Upper lobe of left lung (tissue), 6 donors: ENCODE measurements at regions not wholly inside any gene's neighbourhood (a gene's known extent, or its start where the extent isn't known, plus 50 kb on each side); places are given as distances from the start of the nearest gene placed in this dataset.

Source experiments
- ATAC-seq, 2 donors: fragments of 200-7000 bp; cut with Tn5 transposase; one replicate each; pipeline ENCODE4 v1.9.1; 2022; ENCODE audit warnings: mild to moderate bottlenecking in 2 of 2, moderate library complexity in 2 of 2; ENCODE audit not compliant: low FRiP score in 2 of 2
- DNase-seq, 2 donors: peaks; one replicate each; pipeline ENCODE4 v3.0.0-alpha.2; 2019 to 2020
- H3K27ac ChIP-seq, 4 donors: fragments of 200-600 bp; sonication (generic); one replicate each; pipeline ENCODE4 v1.5.1; 2016 to 2019
- H3K27me3 ChIP-seq, 4 donors: fragments of 200-600 bp; sonication (generic); one replicate each; pipeline ENCODE4 v1.5.1; 2017 to 2019
- H3K36me3 ChIP-seq, 4 donors: fragments of 200-600 bp; sonication (generic); one replicate each; pipeline ENCODE4 v1.5.1; 2016 to 2019
- H3K4me1 ChIP-seq, 4 donors: fragments of 200-600 bp; sonication (generic); one replicate each; pipeline ENCODE4 v1.5.1; 2018 to 2019
- H3K4me3 ChIP-seq, 4 donors: fragments of 200-600 bp; sonication (generic); one replicate each; pipeline ENCODE4 v1.5.1; 2017 to 2019; ENCODE audit warnings: mild to moderate bottlenecking in 2 of 4, moderate library complexity in 1 of 4
- H3K9me3 ChIP-seq, 4 donors: fragments of 200-600 bp; sonication (generic); one replicate each; pipeline ENCODE4 v1.5.1; 2018 to 2019
- EP300 ChIP-seq, 4 donors: sonication (generic); formaldehyde crosslinking; IDR thresholded peaks; one replicate each; pipeline ENCODE4 v1.5.1; 2017; ENCODE audit warnings: antibody characterized with exemption in 4 of 4, control low read depth in 2 of 4
- POLR2A ChIP-seq, 4 donors: fragments of 450-650 bp; IDR thresholded peaks; one replicate each; pipeline ENCODE4 v1.5.1; 2016 to 2017; ENCODE audit warnings: antibody characterized with exemption in 4 of 4, mild to moderate bottlenecking in 2 of 4
- POLR2AphosphoS5 ChIP-seq, 2 donors: sonication (generic); formaldehyde crosslinking; IDR thresholded peaks; one replicate each; pipeline ENCODE4 v1.5.1; 2017; ENCODE audit warnings: antibody characterized with exemption in 2 of 2
- WGBS, 2 donors: methylation state at CpG; one replicate each; pipeline ENCODE4 v1.1.5; 2017 to 2018; 5-methylcytosine and 5-hydroxymethylcytosine counted together
- TF ChIP-seq, protein P1 (sequence below), 6 experiments: fragments of 450-650 bp in 4 of 6; fragments of 200-600 bp in 2 of 6; sonication (generic) in 2 of 6; IDR thresholded peaks; one replicate each; pipeline ENCODE4 v1.5.1; 2016 to 2019; ENCODE audit warnings: antibody characterized with exemption in 6 of 6
- donor health status: DM: no; HTN: no; CAD: no; lungs with moderate emphysema.
- donor health status: DM: no; HTN: yes; CAD: no; lungs with severe emphysema.

DNA sequence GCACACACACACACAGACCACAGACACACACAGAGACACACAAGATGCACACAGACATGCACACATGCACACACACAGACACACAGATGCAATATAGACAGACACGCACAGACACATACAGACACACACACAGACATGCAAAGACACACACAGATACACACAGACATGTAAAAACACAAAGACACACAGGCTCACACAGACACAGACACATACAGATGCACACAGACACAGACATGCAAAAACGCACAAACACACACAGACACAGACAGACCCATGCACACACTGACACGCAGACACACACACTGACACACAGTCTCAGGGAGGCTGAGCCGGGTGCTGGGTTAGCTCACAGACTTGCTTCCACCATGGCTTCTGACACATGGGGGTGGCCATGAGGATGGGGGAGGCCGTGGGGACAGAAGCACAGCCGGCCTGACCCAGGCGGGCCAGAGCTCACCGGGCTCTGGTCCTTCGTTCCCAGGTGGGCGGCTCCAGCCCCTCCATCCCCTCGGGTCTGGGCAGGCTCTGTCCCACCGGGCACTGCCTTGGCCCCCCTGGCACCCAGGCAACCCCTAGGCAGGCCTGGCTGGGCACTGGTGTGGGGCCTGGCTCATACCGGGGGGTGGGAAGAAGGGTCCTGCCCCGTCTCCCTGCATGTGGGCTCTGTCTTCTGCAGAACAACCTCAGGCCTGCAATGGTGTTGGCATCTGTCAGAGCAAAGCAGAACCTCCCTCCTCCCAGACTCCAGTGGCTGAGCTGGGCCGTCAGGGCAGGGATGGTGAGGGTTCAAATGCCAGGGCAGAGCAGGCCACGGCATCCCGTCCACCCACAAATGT is 1489.5 kb downstream of the BRD1 start:
- no peak for TF ChIP-seq POLR2AphosphoS5 (IDR thresholded peaks at IDR 0.05)
- no peak for TF ChIP-seq POLR2A (IDR thresholded peaks at IDR 0.05)
- no peak for TF ChIP-seq EP300 (IDR thresholded peaks at IDR 0.05)
- TF ChIP-seq, protein P1, sequence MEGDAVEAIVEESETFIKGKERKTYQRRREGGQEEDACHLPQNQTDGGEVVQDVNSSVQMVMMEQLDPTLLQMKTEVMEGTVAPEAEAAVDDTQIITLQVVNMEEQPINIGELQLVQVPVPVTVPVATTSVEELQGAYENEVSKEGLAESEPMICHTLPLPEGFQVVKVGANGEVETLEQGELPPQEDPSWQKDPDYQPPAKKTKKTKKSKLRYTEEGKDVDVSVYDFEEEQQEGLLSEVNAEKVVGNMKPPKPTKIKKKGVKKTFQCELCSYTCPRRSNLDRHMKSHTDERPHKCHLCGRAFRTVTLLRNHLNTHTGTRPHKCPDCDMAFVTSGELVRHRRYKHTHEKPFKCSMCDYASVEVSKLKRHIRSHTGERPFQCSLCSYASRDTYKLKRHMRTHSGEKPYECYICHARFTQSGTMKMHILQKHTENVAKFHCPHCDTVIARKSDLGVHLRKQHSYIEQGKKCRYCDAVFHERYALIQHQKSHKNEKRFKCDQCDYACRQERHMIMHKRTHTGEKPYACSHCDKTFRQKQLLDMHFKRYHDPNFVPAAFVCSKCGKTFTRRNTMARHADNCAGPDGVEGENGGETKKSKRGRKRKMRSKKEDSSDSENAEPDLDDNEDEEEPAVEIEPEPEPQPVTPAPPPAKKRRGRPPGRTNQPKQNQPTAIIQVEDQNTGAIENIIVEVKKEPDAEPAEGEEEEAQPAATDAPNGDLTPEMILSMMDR (IDR thresholded peaks at IDR 0.05) = no peak
- Histone ChIP-seq H3K27me3 (no peaks in the 10 kb centered on the region), H3K4me3 (no peak overlapping the region), H3K4me1 (no peaks in the 10 kb centered on the region), H3K36me3 (no peaks in the 10 kb centered on the region), H3K27ac (no peak overlapping the region), H3K9me3 (no peaks in the 10 kb centered on the region)
- WGBS, 2 donors = 85 to 87% methylated on average over 10 to 14 of the region's 17 CpGs
- DNase-seq = no peak
- no peak for ATAC-seq

DNA sequence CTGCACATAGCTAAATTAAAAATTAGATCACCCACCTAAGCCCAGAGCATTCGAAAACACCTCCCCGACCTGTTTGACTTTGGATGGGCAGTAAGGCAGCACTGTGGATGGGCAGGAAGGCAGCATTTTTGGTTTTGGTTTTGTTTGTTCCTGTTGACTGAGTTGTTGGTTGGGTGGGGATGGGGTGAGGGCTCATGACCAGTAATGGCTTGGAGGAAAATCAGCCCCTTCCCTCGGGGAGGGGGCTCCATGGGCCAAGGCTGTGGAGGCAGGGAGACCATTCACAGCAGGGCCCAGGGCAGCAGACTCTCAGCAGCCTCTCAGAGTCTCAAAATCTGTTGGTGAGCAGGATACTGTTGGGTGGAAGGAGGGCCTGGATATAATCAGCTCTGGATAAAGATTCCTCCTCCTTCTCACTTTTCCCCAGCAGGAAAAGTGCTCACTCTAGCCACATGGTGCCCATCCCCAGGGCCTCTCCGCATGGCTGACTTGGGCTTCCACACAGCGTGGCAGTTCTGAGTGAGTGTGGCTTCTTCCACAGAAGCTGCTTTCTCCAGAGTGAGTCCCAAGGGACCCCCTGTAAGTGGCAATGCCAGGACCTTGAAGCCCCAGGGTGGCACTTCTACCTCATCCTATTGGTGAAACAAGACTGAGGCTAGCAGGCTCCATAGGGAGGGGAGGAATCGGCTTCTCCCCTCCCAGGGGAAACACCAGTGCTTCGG is 1491.2 kb downstream of the BRD1 start:
- Histone ChIP-seq H3K4me3 (no peak overlapping the region), H3K27ac (no peak overlapping the region), H3K4me1 (no peaks in the 10 kb centered on the region), H3K27me3 (no peaks in the 10 kb centered on the region), H3K36me3 (no peaks in the 10 kb centered on the region), H3K9me3 (no peaks in the 10 kb centered on the region)
- 86 to 89% methylated on average over 6 to 7 of the region's 7 CpGs for WGBS, 2 donors
- peak in 1 of 2 donors; percentile 15 for DNase-seq
- no peak for TF ChIP-seq EP300 (IDR thresholded peaks at IDR 0.05)
- TF ChIP-seq POLR2AphosphoS5 (IDR thresholded peaks at IDR 0.05) = no peak
- TF ChIP-seq, protein P1 (IDR thresholded peaks at IDR 0.05) = no peak
- TF ChIP-seq POLR2A (IDR thresholded peaks at IDR 0.05) = no peak
- no peak for ATAC-seq

DNA sequence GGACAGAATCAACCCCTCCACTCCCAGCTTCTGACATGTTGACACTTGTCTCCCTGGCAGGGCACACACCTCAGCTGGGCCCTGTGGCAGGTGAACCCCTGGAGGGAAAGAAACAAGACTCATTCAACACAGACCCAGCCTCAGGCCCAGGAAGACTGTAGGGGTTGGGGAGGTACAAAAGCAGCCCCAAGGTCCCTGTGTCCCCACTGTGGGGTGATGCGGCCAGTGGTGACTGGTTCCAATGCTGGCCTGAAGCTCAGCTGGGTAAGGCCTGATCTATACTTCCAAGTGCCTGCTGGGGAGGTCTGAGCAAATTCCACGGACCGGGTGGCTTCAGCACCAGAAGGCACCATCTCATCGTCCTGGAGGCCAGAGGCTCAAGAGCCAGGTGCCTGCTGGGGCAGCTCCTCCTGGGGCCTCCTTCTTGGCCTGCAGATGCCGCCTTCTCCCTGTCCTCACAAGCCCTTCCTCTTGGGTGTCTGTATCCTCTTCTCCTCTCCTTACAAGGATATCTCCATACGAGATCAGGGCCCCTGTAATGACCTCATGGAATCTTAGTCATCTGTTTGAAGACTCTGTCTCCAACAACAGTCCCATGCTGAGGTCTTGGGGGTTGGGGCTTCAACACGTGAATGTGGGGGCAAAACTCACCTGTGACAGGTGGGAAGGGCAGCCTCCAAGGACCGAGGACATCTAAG is 1492.1 kb downstream of the BRD1 start:
- ATAC-seq (no peak), DNase-seq (no peak)
- no peaks in the 10 kb centered on the region for H3K4me1 ChIP-seq
- no peaks in the 10 kb centered on the region for H3K9me3 ChIP-seq
- H3K4me3 ChIP-seq = no peak overlapping the region
- WGBS, 2 donors = 79 to 80% methylated on average over 7 to 8 of the region's 8 CpGs
- no peak for TF ChIP-seq POLR2AphosphoS5 (IDR thresholded peaks at IDR 0.05)
- no peak for TF ChIP-seq EP300 (IDR thresholded peaks at IDR 0.05)
- TF ChIP-seq, protein P1 (IDR thresholded peaks at IDR 0.05) = no peak
- TF ChIP-seq POLR2A (IDR thresholded peaks at IDR 0.05) = no peak
- H3K27ac ChIP-seq = no peak overlapping the region
- no peaks in the 10 kb centered on the region for H3K36me3 ChIP-seq
- H3K27me3 ChIP-seq = no peaks in the 10 kb centered on the region

DNA sequence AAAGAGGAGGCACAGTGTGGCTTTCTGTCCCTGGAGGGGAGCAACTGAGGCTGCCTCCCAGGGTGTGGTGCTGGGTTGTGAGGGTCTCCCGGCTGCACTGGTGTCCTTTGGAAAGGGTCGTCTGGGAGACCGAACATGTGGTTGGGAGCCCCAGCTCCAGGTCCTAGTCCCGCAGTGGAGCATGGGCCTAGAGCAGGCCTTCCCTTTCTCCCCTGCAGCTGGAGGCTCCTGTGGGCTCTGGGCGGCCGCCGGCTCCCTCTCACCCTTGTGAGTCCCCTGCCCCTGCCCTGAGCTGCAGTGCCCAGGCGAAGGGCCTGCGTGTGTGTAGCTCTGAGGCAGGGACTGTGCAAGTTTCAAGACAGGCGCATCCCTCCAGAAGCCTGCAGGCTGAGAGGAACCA is 1492.7 kb downstream of the BRD1 start:
- Histone ChIP-seq H3K27me3 (no peaks in the 10 kb centered on the region), H3K36me3 (no peaks in the 10 kb centered on the region), H3K4me1 (no peaks in the 10 kb centered on the region), H3K4me3 (no peak overlapping the region), H3K9me3 (no peaks in the 10 kb centered on the region), H3K27ac (no peak overlapping the region)
- DNase-seq (no peak), ATAC-seq (no peak)
- WGBS, 2 donors = 71 to 89% methylated on average over 5 to 6 of the region's 10 CpGs
- TF ChIP-seq POLR2A (IDR thresholded peaks at IDR 0.05) = no peak
- TF ChIP-seq POLR2AphosphoS5 (IDR thresholded peaks at IDR 0.05) = no peak
- TF ChIP-seq, protein P1 (IDR thresholded peaks at IDR 0.05) = no peak
- no peak for TF ChIP-seq EP300 (IDR thresholded peaks at IDR 0.05)
